ENCODE measurements at regions not wholly inside any gene's neighbourhood (a gene's known extent, or its start where the extent isn't known, plus 50 kb on each side); places are given as distances from the start of the nearest gene placed in this dataset.

GRCh38 chr7:27300421-27300820 lies 57.8 kb downstream of the EVX1 start (continued):
- TF ChIP-seq KIAA2018 (CRISPR knock-in tag; IDR thresholded peaks at IDR 0.05; ENCODE audit: borderline replicate concordance) (no peak), CBX1 (IDR thresholded peaks at IDR 0.05; ENCODE audit: low read depth) (no peak), CHD4 (IDR thresholded peaks at IDR 0.05; ENCODE audit: borderline replicate concordance, low read length) (no peak), RBM22 (optimal IDR thresholded peaks at IDR 0.05; ENCODE audit: low read length) (no peak), CSRNP1 (CRISPR knock-in tag; IDR thresholded peaks at IDR 0.05) (no peak), TOE1 (CRISPR knock-in tag; IDR thresholded peaks at IDR 0.05) (no peak), ZNF724P (CRISPR knock-in tag; IDR thresholded peaks at IDR 0.05; ENCODE audit: borderline replicate concordance) (no peak), E2F1 (CRISPR knock-in tag; IDR thresholded peaks at IDR 0.05) (no peak), KDM2A (CRISPR knock-in tag; IDR thresholded peaks at IDR 0.05; ENCODE audit: borderline replicate concordance, low read depth) (no peak)
